ENCODE measurements at regions not wholly inside any gene's neighbourhood (a gene's known extent, or its start where the extent isn't known, plus 50 kb on each side); places are given as distances from the start of the nearest gene placed in this dataset.

GRCh38 chr2:33877348-33878016 is 278.4 kb upstream of the FAM98A start:
- H2AFZ ChIP-seq: no peak overlapping the region
- H3K4me3 ChIP-seq: no peak overlapping the region
- H3K27me3 ChIP-seq (ENCODE audit: insufficient read depth, low read depth): no peaks in the 10 kb centered on the region
- no peak overlapping the region for H3K27ac ChIP-seq
- no peaks in the 10 kb centered on the region for H3K79me2 ChIP-seq (ENCODE audit: low read depth)
- H3K9me3 ChIP-seq (ENCODE audit: insufficient read depth, low read depth): no peaks in the 10 kb centered on the region
- CTCF ChIA-PET: no interaction called here
- intact Hi-C loops (cut with micrococcal nuclease; ENCODE audit: unreplicated experiment): no loop called here
- POLR2A ChIA-PET (ENCODE audit: unreplicated experiment): no interaction called here
- H3F3A ChIP-seq (ENCODE audit: insufficient read depth, low read depth): no peaks in the 10 kb centered on the region
- DNase-seq: no peak
- no peaks in the 10 kb centered on the region for H3K9me2 ChIP-seq (ENCODE audit: insufficient read depth)
- H4K20me1 ChIP-seq (ENCODE audit: insufficient read depth): no peaks in the 10 kb centered on the region
- H3K36me3 ChIP-seq (ENCODE audit: low read depth): no peaks in the 10 kb centered on the region
- H3K4me1 ChIP-seq (replicated peaks; ENCODE audit: insufficient read depth): no peaks in the 10 kb centered on the region
- no peak overlapping the region for H3K4me2 ChIP-seq
- TF ChIP-seq, protein P1, sequence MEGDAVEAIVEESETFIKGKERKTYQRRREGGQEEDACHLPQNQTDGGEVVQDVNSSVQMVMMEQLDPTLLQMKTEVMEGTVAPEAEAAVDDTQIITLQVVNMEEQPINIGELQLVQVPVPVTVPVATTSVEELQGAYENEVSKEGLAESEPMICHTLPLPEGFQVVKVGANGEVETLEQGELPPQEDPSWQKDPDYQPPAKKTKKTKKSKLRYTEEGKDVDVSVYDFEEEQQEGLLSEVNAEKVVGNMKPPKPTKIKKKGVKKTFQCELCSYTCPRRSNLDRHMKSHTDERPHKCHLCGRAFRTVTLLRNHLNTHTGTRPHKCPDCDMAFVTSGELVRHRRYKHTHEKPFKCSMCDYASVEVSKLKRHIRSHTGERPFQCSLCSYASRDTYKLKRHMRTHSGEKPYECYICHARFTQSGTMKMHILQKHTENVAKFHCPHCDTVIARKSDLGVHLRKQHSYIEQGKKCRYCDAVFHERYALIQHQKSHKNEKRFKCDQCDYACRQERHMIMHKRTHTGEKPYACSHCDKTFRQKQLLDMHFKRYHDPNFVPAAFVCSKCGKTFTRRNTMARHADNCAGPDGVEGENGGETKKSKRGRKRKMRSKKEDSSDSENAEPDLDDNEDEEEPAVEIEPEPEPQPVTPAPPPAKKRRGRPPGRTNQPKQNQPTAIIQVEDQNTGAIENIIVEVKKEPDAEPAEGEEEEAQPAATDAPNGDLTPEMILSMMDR (conservative IDR thresholded peaks at IDR 0.05): no peak
- TF ChIP-seq EZH2 (IDR thresholded peaks at IDR 0.05; ENCODE audit: low read depth): no peak
- BruUV-seq (replicated peaks): no TSS peak

DNA sequence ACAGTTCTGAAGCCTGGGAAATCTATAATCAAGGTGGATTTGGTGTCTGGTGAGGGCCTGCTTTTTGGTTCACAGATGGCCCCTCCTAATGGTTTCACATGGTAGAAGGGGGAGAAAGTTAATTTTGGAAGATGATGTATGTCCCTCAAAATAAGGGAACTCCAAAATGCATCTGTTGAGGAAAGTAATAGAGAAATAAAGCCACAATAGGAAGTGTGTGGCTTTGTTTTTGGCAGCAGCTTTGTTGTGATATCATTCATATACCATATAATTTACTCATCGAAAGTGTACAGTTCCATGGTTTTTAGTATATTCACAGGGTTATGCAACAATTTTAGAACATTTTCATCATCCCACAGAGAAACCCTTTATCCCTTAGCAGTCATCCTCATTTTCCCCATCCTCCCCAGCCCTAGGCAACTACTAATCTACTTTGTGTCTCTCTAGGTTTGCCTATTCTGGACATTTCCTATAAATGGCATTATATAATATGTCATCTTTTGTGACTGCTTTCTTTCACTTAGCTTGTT is 274.0 kb upstream of the FAM98A start:
- Histone ChIP-seq H3K79me2 (ENCODE audit: low read depth) (no peaks in the 10 kb centered on the region), H4K20me1 (ENCODE audit: insufficient read depth) (no peaks in the 10 kb centered on the region; the same call in 1 of the 2 replicates), H3K27me3 (ENCODE audit: insufficient read depth, low read depth) (no peaks in the 10 kb centered on the region), H3K4me2 (no peak overlapping the region), H2AFZ (no peak overlapping the region), H3F3A (ENCODE audit: insufficient read depth, low read depth) (no peaks in the 10 kb centered on the region), H3K4me1 (replicated peaks; ENCODE audit: insufficient read depth) (no peaks in the 10 kb centered on the region), H3K9me2 (ENCODE audit: insufficient read depth) (no peaks in the 10 kb centered on the region), H3K4me3 (no peak overlapping the region), H3K36me3 (ENCODE audit: low read depth) (no peaks in the 10 kb centered on the region), H3K9me3 (ENCODE audit: insufficient read depth, low read depth) (no peaks in the 10 kb centered on the region), H3K27ac (no peak overlapping the region)
- intact Hi-C loops (cut with micrococcal nuclease; ENCODE audit: unreplicated experiment): no loop called here
- ChIA-PET POLR2A (ENCODE audit: unreplicated experiment) (no interaction called here), CTCF (no interaction called here)
- BruUV-seq (replicated peaks): no TSS peak
- DNase-seq: no peak
- TF ChIP-seq, protein P1 (conservative IDR thresholded peaks at IDR 0.05): no peak
- no peak for TF ChIP-seq EZH2 (IDR thresholded peaks at IDR 0.05; ENCODE audit: low read depth)

- intact Hi-C loops (cut with micrococcal nuclease; ENCODE audit: unreplicated experiment): no loop called here
- no peaks in the 10 kb centered on the region for H3F3A ChIP-seq (ENCODE audit: insufficient read depth, low read depth)
- no peaks in the 10 kb centered on the region for H3K4me1 ChIP-seq (replicated peaks; ENCODE audit: insufficient read depth)
- H3K79me2 ChIP-seq (ENCODE audit: low read depth): no peaks in the 10 kb centered on the region
- no peak overlapping the region for H3K4me2 ChIP-seq
- ChIA-PET POLR2A (ENCODE audit: unreplicated experiment) (no interaction called here), CTCF (no interaction called here)
- no peak overlapping the region for H3K4me3 ChIP-seq
- no peaks in the 10 kb centered on the region for H4K20me1 ChIP-seq (ENCODE audit: insufficient read depth)
- no peaks in the 10 kb centered on the region for H3K9me3 ChIP-seq (ENCODE audit: insufficient read depth, low read depth)
- H3K9me2 ChIP-seq (ENCODE audit: insufficient read depth): no peaks in the 10 kb centered on the region
- no TSS peak for BruUV-seq (replicated peaks)
- no peak overlapping the region for H2AFZ ChIP-seq
- no peak for TF ChIP-seq EZH2 (IDR thresholded peaks at IDR 0.05; ENCODE audit: low read depth)
- H3K36me3 ChIP-seq (ENCODE audit: low read depth): no peaks in the 10 kb centered on the region
- H3K27me3 ChIP-seq (ENCODE audit: insufficient read depth, low read depth): no peaks in the 10 kb centered on the region; the same call in 1 of the 2 replicates
- no peak for DNase-seq
- H3K27ac ChIP-seq: no peak overlapping the region
Observed at GRCh38 chr2:33859811-33860461, 260.8 kb upstream of the FAM98A start.

Measured in PC-9 (cell line).